ENCODE measurements at regions not wholly inside any gene's neighbourhood (a gene's known extent, or its start where the extent isn't known, plus 50 kb on each side); places are given as distances from the start of the nearest gene placed in this dataset.

DNA sequence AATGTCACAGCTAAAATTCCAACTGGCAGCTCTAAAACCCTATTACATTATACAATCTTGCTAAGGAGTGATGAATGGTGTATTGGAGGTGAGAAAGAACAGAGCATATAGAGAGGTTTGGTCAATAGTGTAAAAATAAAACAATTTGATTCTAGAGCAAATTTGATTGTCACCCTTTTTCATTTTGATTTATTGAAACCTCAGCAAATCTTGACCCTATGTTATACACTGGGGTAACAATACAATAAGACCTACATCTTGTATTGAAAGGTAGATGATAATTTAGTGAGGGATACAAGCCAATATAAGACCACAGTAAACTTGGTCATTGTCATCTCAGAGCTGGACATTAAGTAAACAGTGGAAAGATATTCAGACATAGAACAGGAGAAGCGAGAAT is 671.9 kb downstream of the IRS1 start:
- DNase-seq (ENCODE audit: extremely low spot score, insufficient read length, low read depth): no peak
- FAIRE-seq: no peak

DNA sequence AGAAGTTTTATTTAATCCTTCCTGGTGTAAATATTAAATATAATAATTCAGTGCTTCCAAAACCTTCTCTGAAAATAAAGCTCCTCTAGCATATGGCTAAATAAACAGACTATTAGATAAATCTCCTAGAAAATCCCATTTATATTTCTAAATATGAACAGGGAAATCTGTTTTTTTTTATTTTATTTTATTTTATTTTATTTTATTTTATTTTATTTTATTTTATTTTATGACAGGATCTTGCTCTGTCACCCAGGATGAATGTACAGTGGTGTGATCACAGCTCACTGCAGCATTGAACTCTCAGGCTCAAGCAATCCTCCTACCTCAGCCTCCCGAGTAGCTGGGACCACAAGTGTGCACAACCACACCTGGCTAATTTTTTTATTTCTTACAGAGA is 673.5 kb downstream of the IRS1 start:
- FAIRE-seq: no peak

DNA sequence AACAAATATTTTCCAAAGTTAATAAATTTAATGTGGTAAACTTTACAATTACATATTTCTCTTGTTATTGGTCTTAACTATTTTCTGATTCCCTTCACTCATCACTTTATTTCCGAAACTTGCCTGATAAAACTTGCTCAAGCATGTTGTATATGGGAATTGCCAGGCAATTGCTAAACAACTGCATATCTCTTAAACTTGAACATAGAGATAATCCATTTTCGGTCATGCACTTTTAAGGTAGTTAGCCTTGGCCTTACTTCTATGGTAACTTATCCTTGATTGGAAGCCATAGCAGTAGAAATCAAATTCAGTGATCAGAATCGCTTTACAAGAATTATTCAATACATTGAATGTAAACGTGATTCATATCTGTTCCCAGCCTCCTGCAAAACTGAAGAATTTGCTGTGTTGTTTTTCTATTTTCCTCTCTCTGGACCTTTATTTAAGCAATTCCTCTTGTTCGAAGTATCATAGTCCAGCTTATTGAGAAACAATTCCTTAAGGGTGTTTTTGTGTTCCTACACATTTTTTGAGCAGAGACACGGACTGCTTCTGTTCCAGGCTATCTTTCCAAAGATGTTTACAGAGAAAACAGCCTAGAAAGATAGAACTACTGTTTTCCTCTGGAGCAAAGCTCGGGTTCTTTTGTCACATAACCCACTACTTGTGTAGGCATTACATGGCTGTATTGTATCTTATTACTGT is 674.3 kb downstream of the IRS1 start:
- DNase-seq (ENCODE audit: extremely low spot score, insufficient read length, low read depth) (no peak), FAIRE-seq (no peak)

More for the DNA sequence above, 673.5 kb downstream of the IRS1 start:
- DNase-seq (ENCODE audit: extremely low spot score, insufficient read length, low read depth): no peak

GRCh38 chr2:226124548-226125011 is 675.0 kb downstream of the IRS1 start:
- FAIRE-seq (no peak), DNase-seq (ENCODE audit: extremely low spot score, insufficient read length, low read depth) (no peak)

- DNase-seq (ENCODE audit: extremely low spot score, insufficient read length, low read depth) (no peak), FAIRE-seq (no peak)
Observed at GRCh38 chr2:226123300-226123699, 676.3 kb downstream of the IRS1 start.

DNA sequence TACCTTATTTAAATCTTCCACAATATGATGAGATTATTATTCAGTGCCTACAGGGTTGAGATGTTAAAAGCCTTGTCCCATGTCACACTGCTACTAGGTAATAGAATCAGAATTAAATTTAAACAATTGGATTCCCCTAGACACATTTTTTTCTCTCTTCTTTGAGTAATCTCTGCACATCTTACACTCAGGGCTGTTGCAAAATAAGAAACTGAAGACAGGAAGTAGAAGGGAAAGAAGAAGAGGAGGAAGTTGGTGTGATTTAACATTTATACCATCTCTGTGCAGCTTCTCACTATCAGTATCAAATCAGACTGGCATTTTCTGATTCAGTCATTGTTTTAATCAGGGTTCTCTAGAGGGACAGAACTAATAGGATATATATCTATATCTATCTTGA is 677.6 kb downstream of the IRS1 start:
- FAIRE-seq (no peak), DNase-seq (ENCODE audit: extremely low spot score, insufficient read length, low read depth) (no peak)

DNA sequence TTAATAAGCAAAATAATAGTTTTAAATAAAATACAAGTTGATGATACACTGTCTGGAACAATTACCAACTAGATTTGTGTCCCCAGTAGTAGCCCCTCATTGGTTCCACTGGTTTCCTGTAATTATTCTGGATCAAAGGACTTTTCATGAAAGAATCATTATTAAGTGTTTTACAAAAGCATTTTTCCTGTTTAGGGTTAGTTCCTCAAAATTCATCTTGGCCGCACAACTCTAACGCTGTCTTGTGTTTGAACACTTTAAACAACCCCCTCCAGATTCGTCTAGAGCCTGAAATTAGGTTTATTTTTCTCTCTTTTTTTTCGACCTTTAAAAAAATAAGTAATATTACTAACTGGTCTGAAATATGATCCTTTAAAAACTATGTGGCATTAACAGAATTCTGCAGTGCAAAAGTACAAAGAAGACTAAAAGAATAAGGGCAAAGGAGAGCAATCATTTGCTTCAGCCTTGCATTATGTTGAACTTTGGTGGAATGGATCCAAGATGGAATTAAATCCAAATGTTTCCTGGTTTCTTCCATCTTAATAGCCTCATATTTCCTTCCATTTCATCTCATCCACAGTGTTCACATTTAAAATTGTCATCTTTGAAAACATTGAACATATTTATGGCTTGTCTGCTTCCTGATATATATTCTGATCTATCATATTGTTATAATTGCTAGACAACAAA is 678.4 kb downstream of the IRS1 start:
- no peak for FAIRE-seq
- no peak for DNase-seq (ENCODE audit: extremely low spot score, insufficient read length, low read depth)

GRCh38 chr2:226118471-226119429 is 680.9 kb downstream of the IRS1 start:
- DNase-seq (ENCODE audit: extremely low spot score, insufficient read length, low read depth) (no peak), FAIRE-seq (no peak)

DNA sequence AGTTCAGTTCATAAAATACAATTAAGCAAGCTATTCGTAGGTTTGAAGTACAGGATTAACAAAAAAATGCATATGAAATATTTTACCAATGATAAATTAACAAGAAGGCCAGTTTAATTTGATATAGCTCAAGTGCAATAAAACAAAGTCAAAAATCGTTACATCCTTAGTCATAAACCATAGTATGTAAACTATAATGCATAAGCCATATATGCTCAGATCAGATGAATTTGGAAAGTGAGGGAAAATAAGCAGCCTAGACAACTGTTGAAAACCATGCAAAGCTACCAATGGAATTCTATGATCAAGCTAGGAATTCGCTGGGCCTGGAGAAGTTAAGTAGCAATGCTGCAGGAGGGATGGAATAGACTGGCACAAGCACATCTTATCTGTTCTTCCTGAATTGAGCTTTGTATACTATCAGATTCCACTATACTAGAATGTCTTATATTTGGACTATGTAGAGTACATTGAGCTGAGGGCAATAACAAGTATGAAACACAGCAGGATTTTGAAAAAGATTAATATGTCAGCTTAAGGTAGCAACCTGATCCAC is 682.0 kb downstream of the IRS1 start:
- DNase-seq (ENCODE audit: extremely low spot score, insufficient read length, low read depth) (no peak), FAIRE-seq (no peak)

DNA sequence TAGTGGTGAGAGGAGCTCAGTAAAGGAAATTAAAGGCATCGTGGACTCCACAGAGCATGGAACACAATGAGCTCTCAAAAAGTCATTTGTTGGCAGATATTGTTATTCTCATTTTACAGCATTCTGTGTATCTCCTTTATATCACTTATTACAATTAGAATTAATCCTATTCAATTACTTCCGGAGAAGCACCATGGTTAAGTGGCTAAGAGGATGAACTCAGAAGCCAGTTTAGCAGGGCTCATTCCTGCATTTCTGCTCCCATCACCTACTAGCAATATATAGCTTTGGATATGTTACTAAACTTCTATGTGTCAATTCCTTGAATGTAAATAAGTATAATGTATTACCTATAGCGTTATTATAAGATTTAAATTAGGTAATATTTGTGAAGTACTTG is 683.3 kb downstream of the IRS1 start:
- no peak for FAIRE-seq
- no peak for DNase-seq (ENCODE audit: extremely low spot score, insufficient read length, low read depth)

DNA sequence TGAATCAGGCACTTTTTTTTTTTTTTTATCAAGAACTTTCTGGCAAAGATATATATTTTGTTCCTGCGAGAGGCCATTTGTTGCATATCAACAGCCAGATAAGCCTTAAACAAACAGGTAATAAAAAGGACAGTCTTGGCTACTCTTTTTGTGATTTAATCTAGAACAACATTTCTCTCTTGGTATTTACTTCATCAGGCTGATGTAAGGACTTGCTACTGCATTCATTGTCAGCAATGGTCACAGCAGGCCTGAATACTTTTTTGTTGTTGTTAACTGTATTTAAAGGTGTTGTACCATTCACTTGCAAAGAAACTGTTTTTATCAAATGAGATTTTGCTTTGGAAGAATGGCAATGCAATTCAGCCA is 683.8 kb downstream of the IRS1 start:
- DNase-seq (ENCODE audit: extremely low spot score, insufficient read length, low read depth): no peak
- no peak for FAIRE-seq

DNA sequence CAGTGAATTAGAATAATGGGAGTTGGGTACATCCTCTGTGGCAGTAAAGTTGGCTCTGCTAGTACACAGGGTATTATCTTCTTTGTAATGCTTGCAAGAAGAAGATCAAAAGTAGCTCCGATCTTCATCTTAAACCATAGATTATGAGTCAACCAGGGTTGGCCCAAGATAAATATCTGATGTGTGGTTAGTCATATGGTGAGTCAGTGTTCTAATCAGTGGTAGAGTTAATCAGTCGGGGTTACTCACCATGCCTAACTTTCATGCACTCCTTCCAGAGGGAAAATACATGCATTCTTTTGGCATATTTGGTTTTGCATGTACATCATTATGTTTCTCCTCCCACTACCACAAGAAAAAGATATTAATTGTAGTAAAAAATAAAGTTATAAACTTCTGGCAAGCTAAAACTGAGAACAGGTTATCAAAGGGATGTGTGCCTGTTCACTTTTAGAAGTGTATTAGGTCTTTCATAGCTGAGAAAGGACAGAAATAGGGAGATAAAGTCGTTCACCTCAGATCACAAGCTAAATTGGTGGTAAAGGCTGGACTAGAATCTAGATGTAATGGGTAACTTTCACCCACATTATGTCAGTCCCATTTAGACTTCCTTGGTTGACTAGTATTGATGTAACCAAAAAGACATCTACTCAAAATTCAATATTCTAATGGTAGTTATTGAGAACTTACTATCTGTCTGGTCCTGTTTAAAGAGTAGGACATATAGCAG is 684.4 kb downstream of the IRS1 start:
- DNase-seq (ENCODE audit: extremely low spot score, insufficient read length, low read depth): no peak
- no peak for FAIRE-seq

- no peak for FAIRE-seq
Observed at GRCh38 chr2:226114436-226114835, 685.2 kb downstream of the IRS1 start.

DNA sequence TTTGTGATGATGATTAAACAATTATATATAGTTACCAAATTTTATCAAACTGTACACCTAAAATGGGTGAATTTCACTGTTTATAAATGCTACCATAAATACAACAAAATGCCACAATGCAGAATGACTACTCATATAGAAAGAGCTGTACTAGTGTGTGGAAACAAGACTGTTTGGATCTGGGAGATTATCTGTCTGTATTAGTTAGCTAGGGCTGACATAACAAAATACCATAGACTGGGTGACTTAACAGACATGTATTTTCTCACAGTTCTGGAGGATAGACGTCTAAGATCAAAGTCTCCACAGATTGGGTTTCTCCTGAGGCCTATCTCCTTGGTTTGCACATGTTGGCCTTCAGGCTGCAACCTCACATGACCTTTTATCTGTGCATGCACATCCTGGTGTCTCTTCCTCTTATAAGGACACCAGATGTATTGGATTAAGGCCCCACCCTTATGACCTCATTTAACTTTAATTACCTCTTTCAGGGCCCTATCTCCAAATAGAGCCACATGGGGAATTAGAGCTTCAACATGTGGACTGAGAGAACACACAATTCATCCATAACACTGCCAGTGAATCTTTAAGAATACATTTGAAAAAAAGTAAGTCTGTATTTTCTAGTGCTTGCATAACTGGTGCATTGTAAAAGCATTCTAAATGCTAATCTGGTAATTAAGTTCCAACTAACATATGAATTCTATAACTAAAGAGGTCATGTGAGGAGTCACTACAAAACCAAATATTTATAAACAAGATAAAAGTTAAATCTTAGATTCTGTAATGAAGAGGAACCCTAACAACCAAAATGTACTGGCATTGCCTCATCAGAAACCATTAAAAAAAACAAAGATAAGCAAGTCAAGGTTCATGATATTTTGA is 699.6 kb downstream of the NYAP2 start:
- FAIRE-seq: no peak

More at GRCh38 chr2:226114436-226114835, 685.2 kb downstream of the IRS1 start:
- DNase-seq (ENCODE audit: extremely low spot score, insufficient read length, low read depth): no peak

DNA sequence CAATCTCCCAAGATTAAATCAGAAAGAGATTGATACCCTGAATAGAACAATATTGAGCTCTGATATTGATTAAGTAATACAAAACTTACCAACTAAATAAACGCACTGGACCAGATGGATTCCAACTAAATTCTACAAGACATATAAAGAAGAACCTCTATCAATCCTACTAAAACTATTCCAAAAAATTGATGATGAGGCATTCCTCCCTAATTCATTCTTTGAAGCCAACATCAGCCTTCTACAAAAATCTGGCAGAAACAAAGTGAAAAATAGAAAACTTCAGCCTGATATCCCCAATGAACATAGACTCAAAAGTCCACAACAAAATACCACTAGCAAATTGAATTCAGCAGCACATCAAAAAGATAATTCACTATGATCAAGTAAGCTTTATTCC is 695.5 kb downstream of the NYAP2 start:
- no peak for DNase-seq (ENCODE audit: extremely low spot score, insufficient read length, low read depth)
- no peak for FAIRE-seq

More for the DNA sequence above, 699.6 kb downstream of the NYAP2 start:
- no peak for DNase-seq (ENCODE audit: extremely low spot score, insufficient read length, low read depth)

GRCh38 chr2:226093364-226093763 is 693.9 kb downstream of the NYAP2 start:
- DNase-seq (ENCODE audit: extremely low spot score, insufficient read length, low read depth) (no peak), FAIRE-seq (no peak)

DNA sequence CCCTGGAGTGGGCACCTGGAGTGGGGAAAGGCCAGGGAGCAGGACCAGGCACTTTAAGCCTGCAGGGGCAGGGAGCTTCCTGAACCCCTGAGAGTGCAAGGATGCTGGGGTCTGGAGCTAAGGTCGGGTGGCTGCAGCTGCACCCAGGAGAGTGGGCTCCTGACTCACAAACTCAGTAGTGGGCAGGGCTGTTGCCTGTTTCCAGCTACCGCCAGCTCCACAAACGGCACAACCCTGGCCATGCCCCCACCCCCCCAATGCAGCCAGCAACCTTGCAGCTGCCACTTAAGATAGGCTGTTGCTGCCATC is 688.8 kb downstream of the NYAP2 start:
- DNase-seq (ENCODE audit: extremely low spot score, insufficient read length, low read depth) (no peak), FAIRE-seq (no peak)

- DNase-seq (ENCODE audit: extremely low spot score, insufficient read length, low read depth): no peak
- FAIRE-seq: no peak
Observed at GRCh38 chr2:226087505-226088365, 688.2 kb downstream of the NYAP2 start.
